CD4-positive, alpha-beta T cell (primary cell): ENCODE measurements at regions not wholly inside any gene's neighbourhood (a gene's known extent, or its start where the extent isn't known, plus 50 kb on each side); places are given as distances from the start of the nearest gene placed in this dataset.

Experiments
- ATAC-seq: fragments of 200-7000 bp; cut with Tn5 transposase; one replicate; pipeline ENCODE4 v1.10.0; 2022; ENCODE audit warnings: mild to moderate bottlenecking; ENCODE audit not compliant: poor library complexity
- CTCF ChIA-PET: fragments of 350-600 bp; sonication (Branson Sonifier 250); formaldehyde crosslinking; loops from one replicate; lab custom pipeline; 2021; ENCODE audit warnings: antibody characterized with exemption, inconsistent platforms; lab: Charles Lee
- POLR2A ChIA-PET: fragments of 350-600 bp; sonication (Branson Sonifier 250); formaldehyde crosslinking; loops from one replicate; lab custom pipeline; 2021; ENCODE audit warnings: antibody characterized with exemption, inconsistent platforms; lab: Charles Lee
- DNase-seq, 14 experiments: peaks; one replicate each; pipeline ENCODE4 v3.0.0-alpha.2; 2013 to 2020; ENCODE audit warnings: mixed read lengths in 2 of 14
- H3K27ac ChIP-seq, 2 donors: one replicate each; pipeline versions ENCODE4 v1.5.1 to v1.7.0; 2013; ENCODE audit warnings: low read length in 2 of 2, low read depth in 1 of 2, mild to moderate bottlenecking in 1 of 2
- H3K27me3 ChIP-seq, 2 experiments: 1 replicate in 1 of 2; 2 replicates in 1 of 2; pipeline versions ENCODE4 v1.6.1 to v1.7.0; 2013; ENCODE audit warnings: low read length in 2 of 2, control low read depth in 1 of 2, mild to moderate bottlenecking in 1 of 2, moderate library complexity in 1 of 2; ENCODE audit not compliant: insufficient read depth in 2 of 2, control insufficient read depth in 1 of 2
- H3K36me3 ChIP-seq: one replicate; pipeline ENCODE4 v1.6.1; 2013; ENCODE audit warnings: low read length, control low read depth; ENCODE audit not compliant: insufficient read depth
- H3K4me1 ChIP-seq: one replicate; pipeline ENCODE4 v1.6.1; 2013; ENCODE audit warnings: low read length, control low read depth; ENCODE audit not compliant: insufficient read depth
- H3K4me3 ChIP-seq: one replicate; pipeline ENCODE4 v1.5.1; 2013; ENCODE audit warnings: mild to moderate bottlenecking, low read length, moderate library complexity
- H3K9me3 ChIP-seq, 2 experiments: 1 replicate in 1 of 2; 2 replicates in 1 of 2; pipeline versions ENCODE4 v1.6.1 to v1.7.0; 2013; ENCODE audit warnings: low read length in 2 of 2, mild to moderate bottlenecking in 2 of 2, control low read depth in 1 of 2, moderate library complexity in 1 of 2; ENCODE audit not compliant: control insufficient read depth in 1 of 2, insufficient read depth in 1 of 2
- H3K27ac Mint-ChIP-seq: one replicate; pipeline ENCODE4 v1.8.0; 2020; ENCODE audit warnings: mixed read lengths
- H3K27me3 Mint-ChIP-seq: one replicate; pipeline ENCODE4 v1.8.0; 2021; ENCODE audit warnings: mixed read lengths
- H3K36me3 Mint-ChIP-seq: one replicate; pipeline ENCODE4 v1.8.0; 2021; ENCODE audit warnings: low read depth, mixed read lengths
- H3K4me1 Mint-ChIP-seq: one replicate; pipeline ENCODE4 v1.8.0; 2021; ENCODE audit warnings: low read depth, mixed read lengths
- H3K4me3 Mint-ChIP-seq: one replicate; pipeline ENCODE4 v1.8.0; 2020; ENCODE audit warnings: mild to moderate bottlenecking, mixed read lengths
- H3K9me3 Mint-ChIP-seq: one replicate; pipeline ENCODE4 v1.8.0; 2020; ENCODE audit warnings: mixed read lengths
- CTCF ChIP-seq: fragments of 200-600 bp; IDR thresholded peaks from one replicate; pipeline ENCODE4 v1.8.0; 2022; ENCODE audit warnings: antibody characterized with exemption, mild to moderate bottlenecking
- intact Hi-C, 2 experiments: fragments of 100-400 bp; cut with DNase I in 1 of 2; cut with micrococcal nuclease in 1 of 2; formaldehyde crosslinking; loops; one replicate each; pipeline versions ENCODE4 v1.15.1 to v1.9.0; 2023 to 2025; cut with DNase I, micrococcal nuclease

GRCh38 chr13:53174545-53174944, 145.9 kb downstream of the OLFM4 start:
- intact Hi-C loops, result no loop called here
- no peak for TF ChIP-seq CTCF
- no peak overlapping the region for H3K27ac Mint-ChIP-seq
- H3K4me1 Mint-ChIP-seq, result no peaks in the 10 kb centered on the region
- no peak overlapping the region for H3K4me3 Mint-ChIP-seq
- Histone ChIP-seq H3K4me3 (no peak overlapping the region), H3K36me3 (no peaks in the 10 kb centered on the region), H3K27ac (no peak overlapping the region), H3K9me3 (no peaks in the 10 kb centered on the region), H3K4me1 (no peaks in the 10 kb centered on the region), H3K27me3 (no peaks in the 10 kb centered on the region)
- H3K9me3 Mint-ChIP-seq, result no peaks in the 10 kb centered on the region
- DNase-seq, result no peak
- no peaks in the 10 kb centered on the region for H3K27me3 Mint-ChIP-seq
- ATAC-seq, result no peak
- ChIA-PET CTCF (no interaction called here), POLR2A (no interaction called here)
- no peaks in the 10 kb centered on the region for H3K36me3 Mint-ChIP-seq

- peaks cover 0 to 3% of the 10 kb centered on the region in 2 experiments for H3K9me3 ChIP-seq
- no peaks in the 10 kb centered on the region for H3K36me3 Mint-ChIP-seq
- TF ChIP-seq CTCF, result no peak
- no peak overlapping the region for H3K27ac ChIP-seq
- no peaks in the 10 kb centered on the region for H3K9me3 Mint-ChIP-seq
- no peak for ATAC-seq
- no peaks in the 10 kb centered on the region for H3K4me1 ChIP-seq
- CTCF ChIA-PET, result no interaction called here
- H3K4me1 Mint-ChIP-seq, result no peaks in the 10 kb centered on the region
- no peaks in the 10 kb centered on the region for H3K27me3 ChIP-seq
- POLR2A ChIA-PET, result no interaction called here
- no peak overlapping the region for H3K27ac Mint-ChIP-seq
- no peaks in the 10 kb centered on the region for H3K27me3 Mint-ChIP-seq
- no peak overlapping the region for H3K4me3 ChIP-seq
- DNase-seq, result no peak
- intact Hi-C loops, result no loop called here
- no peak overlapping the region for H3K4me3 Mint-ChIP-seq
- no peaks in the 10 kb centered on the region for H3K36me3 ChIP-seq
Measured at GRCh38 chr13:53180684-53181083, 152.1 kb downstream of the OLFM4 start.

GRCh38 chr13:53182724-53183123, 154.1 kb downstream of the OLFM4 start:
- no peaks in the 10 kb centered on the region for H3K36me3 ChIP-seq
- DNase-seq (no peak), ATAC-seq (no peak)
- H3K4me3 ChIP-seq, result no peak overlapping the region
- ChIA-PET POLR2A (no interaction called here), CTCF (no interaction called here)
- Mint-ChIP-seq H3K36me3 (no peaks in the 10 kb centered on the region), H3K27ac (no peak overlapping the region), H3K27me3 (no peaks in the 10 kb centered on the region), H3K4me1 (no peaks in the 10 kb centered on the region), H3K4me3 (no peak overlapping the region), H3K9me3 (no peaks in the 10 kb centered on the region)
- no peak for TF ChIP-seq CTCF
- no peak overlapping the region for H3K27ac ChIP-seq
- H3K4me1 ChIP-seq, result no peaks in the 10 kb centered on the region
- H3K9me3 ChIP-seq, result peaks cover 0 to 3% of the 10 kb centered on the region in 2 experiments
- no peaks in the 10 kb centered on the region for H3K27me3 ChIP-seq
- intact Hi-C loops, result no loop called here
